Activated CD4-positive, alpha-beta memory T cell treated with anti-CD3 and anti-CD28 coated beads for 36 hours (primary cell): ENCODE measurements at regions not wholly inside any gene's neighbourhood (a gene's known extent, or its start where the extent isn't known, plus 50 kb on each side); places are given as distances from the start of the nearest gene placed in this dataset.

Source experiments
- CTCF ChIA-PET: fragments of 350-600 bp; sonication (Branson Sonifier 250); formaldehyde crosslinking; loops from one replicate; lab custom pipeline; 2021; ENCODE audit warnings: antibody characterized with exemption, inconsistent platforms; lab: Charles Lee
- POLR2A ChIA-PET: fragments of 350-600 bp; sonication (Branson Sonifier 250); formaldehyde crosslinking; loops from one replicate; lab custom pipeline; 2021; ENCODE audit warnings: antibody characterized with exemption; lab: Charles Lee
- DNase-seq: peaks from one replicate; pipeline ENCODE4 v3.0.0-alpha.2; 2020
- H3K27ac Mint-ChIP-seq: one replicate; pipeline ENCODE4 v1.8.0; 2021; ENCODE audit warnings: mixed read lengths
- H3K27me3 Mint-ChIP-seq: one replicate; pipeline ENCODE4 v1.8.0; 2021; ENCODE audit warnings: mixed read lengths
- H3K36me3 Mint-ChIP-seq: one replicate; pipeline ENCODE4 v1.8.0; 2021; ENCODE audit warnings: mixed read lengths
- H3K4me1 Mint-ChIP-seq: one replicate; pipeline ENCODE4 v1.8.0; 2021; ENCODE audit warnings: low read depth, mixed read lengths
- H3K4me3 Mint-ChIP-seq: one replicate; pipeline ENCODE4 v1.8.0; 2021; ENCODE audit warnings: mild to moderate bottlenecking, mixed read lengths
- H3K9me3 Mint-ChIP-seq: one replicate; pipeline ENCODE4 v1.8.0; 2021; ENCODE audit warnings: mixed read lengths
- intact Hi-C: fragments of 100-400 bp; cut with micrococcal nuclease; formaldehyde crosslinking; loops from one replicate; pipeline ENCODE4 v1.15.1; 2023

DNA sequence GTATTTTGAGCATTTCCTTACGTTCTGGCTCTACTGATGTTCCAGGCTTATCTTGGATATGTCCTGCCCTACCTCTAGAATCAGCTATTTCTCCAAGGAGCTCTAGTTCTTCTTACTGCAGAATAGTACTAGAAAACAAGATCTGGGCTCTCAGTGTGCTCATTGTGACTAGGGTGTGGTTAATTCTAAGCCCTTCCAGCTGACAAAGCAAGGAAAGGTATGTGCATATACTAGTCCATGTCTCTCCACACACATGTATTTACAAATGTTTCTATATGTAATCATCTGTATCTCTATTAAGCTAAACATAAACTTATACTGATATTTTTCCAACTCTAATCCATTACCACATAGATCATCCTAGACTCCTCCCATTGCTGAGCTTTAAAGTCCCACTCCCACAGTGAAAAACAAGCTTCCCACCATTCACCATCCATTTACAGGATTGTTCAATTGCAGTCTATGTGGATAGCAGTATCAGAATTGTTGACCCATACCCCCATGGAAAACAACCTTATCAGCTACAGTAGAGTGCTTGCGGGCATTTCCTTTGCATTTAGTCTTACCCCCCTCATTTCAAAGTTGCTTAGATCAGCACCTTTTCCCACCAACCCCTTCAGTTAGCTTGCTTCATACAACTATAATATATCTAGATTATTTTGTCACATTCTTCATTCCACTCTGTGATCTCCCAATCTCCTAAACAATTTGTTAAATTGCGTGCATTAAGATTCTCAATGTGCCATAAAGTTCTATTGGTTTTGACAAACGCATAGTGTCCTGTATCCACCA is 194.5 kb downstream of the SOX9 start:
- POLR2A ChIA-PET = no interaction called here
- no peak overlapping the region for H3K4me3 Mint-ChIP-seq
- H3K27me3 Mint-ChIP-seq = peaks cover 1% of the 10 kb centered on the region
- H3K9me3 Mint-ChIP-seq = no peaks in the 10 kb centered on the region
- H3K27ac Mint-ChIP-seq = no peak overlapping the region
- intact Hi-C loops = no loop called here
- no peak for DNase-seq
- no peaks in the 10 kb centered on the region for H3K4me1 Mint-ChIP-seq
- H3K36me3 Mint-ChIP-seq = no peaks in the 10 kb centered on the region
- CTCF ChIA-PET = interaction anchor here (1.3 kb wide), 1 partner anchor 225 kb away, joined by 3 read pairs; no protein-coding TSS in a partner anchor

DNA sequence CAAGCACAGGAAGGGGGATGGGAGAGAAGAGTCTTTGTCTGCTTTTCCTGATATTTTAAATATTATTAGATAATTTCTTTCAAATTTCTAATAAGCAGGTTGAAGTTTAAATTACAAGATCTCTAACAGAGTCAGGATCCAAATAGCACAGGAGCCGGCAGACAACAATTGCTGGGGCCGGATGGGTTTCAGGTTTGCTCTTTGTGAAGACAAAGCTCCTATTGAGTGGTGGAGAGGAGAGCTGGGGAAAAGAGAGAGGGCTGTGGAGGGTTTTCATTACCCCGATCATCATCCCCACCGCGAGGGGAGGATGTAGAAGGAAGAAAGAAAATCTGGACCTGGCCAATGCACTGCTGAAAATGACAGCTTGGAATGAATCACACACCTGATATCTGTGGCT is 197.3 kb downstream of the SOX9 start:
- Mint-ChIP-seq H3K9me3 (no peaks in the 10 kb centered on the region), H3K27ac (no peak overlapping the region), H3K36me3 (no peaks in the 10 kb centered on the region), H3K27me3 (peaks cover 1% of the 10 kb centered on the region), H3K4me1 (no peaks in the 10 kb centered on the region), H3K4me3 (no peak overlapping the region)
- DNase-seq = no peak
- ChIA-PET POLR2A (no interaction called here), CTCF (no interaction called here)
- intact Hi-C loops = no loop called here

DNA sequence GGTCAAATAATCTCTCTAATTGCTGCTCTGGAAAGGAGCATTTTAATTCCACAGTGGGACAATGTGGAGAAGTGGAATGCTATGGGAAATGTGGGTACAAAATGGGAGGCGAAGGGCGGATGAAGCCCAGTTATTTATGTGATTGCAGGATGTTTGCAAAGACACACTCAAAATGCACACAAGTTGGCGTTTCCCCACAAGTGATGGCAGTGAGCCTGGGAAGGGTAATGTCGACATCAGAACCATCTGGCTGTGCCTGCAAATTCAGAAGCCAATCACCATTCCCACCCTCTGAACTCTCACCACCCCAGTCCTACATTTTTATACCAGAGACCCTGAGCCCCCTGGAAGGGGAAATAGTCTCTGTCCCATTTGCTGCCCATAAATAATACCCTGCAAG is 201.1 kb downstream of the SOX9 start:
- ChIA-PET CTCF (no interaction called here), POLR2A (no interaction called here)
- H3K4me1 Mint-ChIP-seq = no peaks in the 10 kb centered on the region
- intact Hi-C loops = no loop called here
- no peak overlapping the region for H3K27ac Mint-ChIP-seq
- DNase-seq = no peak
- H3K9me3 Mint-ChIP-seq = no peaks in the 10 kb centered on the region
- peaks cover 1% of the 10 kb centered on the region for H3K27me3 Mint-ChIP-seq
- no peaks in the 10 kb centered on the region for H3K36me3 Mint-ChIP-seq
- no peak overlapping the region for H3K4me3 Mint-ChIP-seq

DNA sequence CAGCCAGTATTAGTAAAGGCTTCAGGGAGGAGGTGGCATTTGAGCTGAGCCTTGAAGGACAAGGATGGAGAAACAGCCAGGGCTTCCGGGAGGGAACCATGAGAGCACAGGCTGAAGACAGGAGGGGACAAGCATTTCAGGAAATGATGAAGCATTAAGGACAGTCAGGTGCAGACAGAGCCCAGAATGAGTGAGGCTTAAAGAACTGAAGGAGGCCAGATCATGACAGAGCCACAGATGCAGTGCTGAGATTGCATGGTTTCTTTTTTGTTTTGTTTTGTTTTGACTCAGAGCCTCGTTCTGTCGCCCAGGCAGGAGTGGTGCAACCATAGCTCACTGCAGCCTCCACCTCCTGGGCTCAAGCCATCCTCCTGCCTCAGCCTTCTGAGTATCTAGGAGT is 211.5 kb downstream of the SOX9 start:
- intact Hi-C loops = no loop called here
- DNase-seq = no peak
- Mint-ChIP-seq H3K36me3 (no peaks in the 10 kb centered on the region), H3K4me1 (no peaks in the 10 kb centered on the region), H3K27ac (no peak overlapping the region), H3K27me3 (peaks cover 3% of the 10 kb centered on the region), H3K9me3 (no peaks in the 10 kb centered on the region), H3K4me3 (no peak overlapping the region)
- CTCF ChIA-PET = no interaction called here
- POLR2A ChIA-PET = no interaction called here

DNA sequence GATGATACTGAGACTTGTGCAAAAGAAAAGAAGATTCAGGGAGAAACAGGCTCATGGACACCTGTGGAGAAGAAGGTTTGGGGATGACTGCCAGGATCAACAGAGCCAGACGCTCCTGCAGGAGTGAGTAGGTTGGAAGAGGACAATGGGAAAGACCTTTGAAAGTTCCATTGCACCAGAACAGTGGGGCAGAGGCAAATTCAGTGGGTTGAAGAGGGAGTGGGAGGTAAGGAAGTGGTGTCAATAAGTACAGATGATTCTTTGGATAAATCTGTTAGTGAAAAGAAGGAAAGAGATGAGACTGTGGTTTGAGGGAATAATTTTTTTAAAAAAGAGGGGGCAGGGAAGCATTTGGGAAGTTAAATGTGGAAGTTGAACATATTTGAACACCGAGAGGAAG is 212.8 kb downstream of the SOX9 start:
- Mint-ChIP-seq H3K36me3 (no peaks in the 10 kb centered on the region), H3K27ac (no peak overlapping the region), H3K9me3 (no peaks in the 10 kb centered on the region), H3K4me1 (no peaks in the 10 kb centered on the region), H3K4me3 (no peak overlapping the region), H3K27me3 (peaks cover 6% of the 10 kb centered on the region)
- CTCF ChIA-PET = no interaction called here
- DNase-seq = no peak
- POLR2A ChIA-PET = no interaction called here
- intact Hi-C loops = no loop called here

DNA sequence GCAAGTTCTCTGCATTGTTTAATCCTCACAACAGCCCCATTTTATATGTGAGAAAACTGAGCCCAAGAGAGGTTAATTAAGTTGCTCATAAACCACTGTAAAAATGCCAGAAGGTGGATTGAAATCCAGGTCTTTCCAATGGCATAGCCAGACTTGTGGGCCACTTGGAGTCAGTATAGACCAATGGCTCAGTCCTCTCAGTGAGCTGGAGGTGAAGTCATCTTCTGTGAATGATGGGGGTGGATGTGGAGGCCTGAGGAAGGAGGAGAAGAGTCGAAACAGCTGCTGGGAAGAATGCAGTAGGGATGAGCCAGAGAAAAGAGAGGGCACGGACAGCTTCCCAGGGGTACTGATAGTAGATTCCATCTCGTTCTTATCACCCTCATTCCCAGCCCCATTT is 213.4 kb downstream of the SOX9 start:
- Mint-ChIP-seq H3K27ac (no peak overlapping the region), H3K9me3 (no peaks in the 10 kb centered on the region), H3K27me3 (peaks cover 6% of the 10 kb centered on the region), H3K36me3 (no peaks in the 10 kb centered on the region), H3K4me3 (no peak overlapping the region), H3K4me1 (no peaks in the 10 kb centered on the region)
- DNase-seq = no peak
- CTCF ChIA-PET = no interaction called here
- POLR2A ChIA-PET = no interaction called here
- intact Hi-C loops = no loop called here

DNA sequence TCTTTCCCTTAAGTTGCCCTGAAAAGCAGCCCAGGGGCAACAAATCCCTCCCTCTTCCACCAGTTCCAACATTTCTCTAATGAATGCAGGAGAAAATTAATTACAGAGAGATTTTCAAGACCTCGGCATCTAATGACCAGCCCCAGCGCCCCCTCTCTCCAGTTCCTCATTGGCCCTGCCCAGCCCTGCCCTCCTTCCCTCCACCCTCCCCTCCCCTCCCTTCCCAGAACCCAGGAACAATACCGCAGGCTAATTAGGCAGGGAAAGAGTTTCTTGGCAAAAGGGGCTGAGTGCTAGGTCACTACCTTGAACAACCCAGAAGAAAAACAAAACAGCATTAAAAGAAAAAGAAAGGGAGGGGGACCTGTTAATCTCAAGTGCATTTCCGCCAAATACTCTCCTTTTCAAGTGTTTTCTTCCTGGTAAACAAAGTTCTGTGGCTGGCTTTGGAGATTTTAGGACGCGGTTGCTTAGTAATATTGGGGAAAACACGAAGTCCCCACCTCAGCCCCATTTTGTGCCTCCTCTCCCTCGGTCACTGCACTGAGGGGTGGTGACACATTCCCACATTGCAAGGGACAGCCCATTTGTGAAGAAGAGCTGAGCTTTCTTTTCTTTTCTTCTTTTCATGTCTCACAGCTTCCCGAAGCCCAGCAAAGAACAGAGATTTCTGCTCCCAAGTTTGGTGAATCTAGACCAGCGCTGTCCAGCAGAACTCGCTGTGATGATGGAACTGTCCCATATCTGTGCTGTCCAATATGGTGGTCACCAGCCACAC is 215.4 kb downstream of the SOX9 start:
- no peak for DNase-seq
- ChIA-PET CTCF (no interaction called here), POLR2A (no interaction called here)
- Mint-ChIP-seq H3K27ac (no peak overlapping the region), H3K9me3 (no peaks in the 10 kb centered on the region), H3K4me3 (no peak overlapping the region), H3K4me1 (no peaks in the 10 kb centered on the region), H3K36me3 (no peaks in the 10 kb centered on the region), H3K27me3 (peaks cover 10% of the 10 kb centered on the region)
- intact Hi-C loops = no loop called here

DNA sequence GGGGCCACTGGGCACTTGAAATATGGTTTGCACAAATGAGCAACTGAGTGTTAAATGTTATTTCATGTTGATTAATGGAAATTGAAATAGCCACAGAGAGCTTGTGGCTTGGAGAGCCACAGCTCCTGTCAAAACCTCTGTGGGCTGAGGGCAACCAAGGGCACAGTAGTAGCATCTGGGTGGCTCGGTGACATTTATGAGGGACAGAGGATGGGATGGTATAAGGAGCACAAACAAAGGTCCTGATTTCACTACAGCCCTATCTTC is 215.9 kb downstream of the SOX9 start:
- no peaks in the 10 kb centered on the region for H3K36me3 Mint-ChIP-seq
- peaks cover 10% of the 10 kb centered on the region for H3K27me3 Mint-ChIP-seq
- POLR2A ChIA-PET = no interaction called here
- CTCF ChIA-PET = no interaction called here
- H3K27ac Mint-ChIP-seq = no peak overlapping the region
- no peaks in the 10 kb centered on the region for H3K9me3 Mint-ChIP-seq
- DNase-seq = no peak
- no peak overlapping the region for H3K4me3 Mint-ChIP-seq
- intact Hi-C loops = no loop called here
- H3K4me1 Mint-ChIP-seq = no peaks in the 10 kb centered on the region

DNA sequence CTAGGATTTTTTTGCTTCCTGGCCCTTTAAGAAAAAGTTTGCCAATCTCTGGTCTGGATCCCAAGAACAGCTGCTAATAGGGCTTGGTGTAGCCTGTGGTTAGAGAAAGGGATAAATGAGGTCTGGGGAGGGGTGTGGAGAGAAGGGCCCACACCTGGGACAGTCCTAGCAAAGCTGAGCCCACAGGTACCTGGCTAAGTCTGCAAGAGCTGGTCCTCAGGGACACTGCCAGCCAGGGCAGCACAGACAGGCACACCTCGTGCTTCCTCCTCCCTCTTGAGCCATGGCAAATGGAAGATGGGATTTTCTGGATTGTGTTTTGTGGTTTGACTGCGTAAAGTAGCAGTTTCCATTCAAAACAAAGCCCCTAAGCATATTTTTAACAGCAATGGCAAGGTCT is 217.5 kb downstream of the SOX9 start:
- no peak for DNase-seq
- H3K4me3 Mint-ChIP-seq = no peak overlapping the region
- H3K9me3 Mint-ChIP-seq = no peaks in the 10 kb centered on the region
- ChIA-PET POLR2A (no interaction called here), CTCF (no interaction called here)
- intact Hi-C loops = no loop called here
- no peaks in the 10 kb centered on the region for H3K36me3 Mint-ChIP-seq
- H3K27me3 Mint-ChIP-seq = peaks cover 10% of the 10 kb centered on the region
- H3K27ac Mint-ChIP-seq = no peak overlapping the region
- no peaks in the 10 kb centered on the region for H3K4me1 Mint-ChIP-seq

DNA sequence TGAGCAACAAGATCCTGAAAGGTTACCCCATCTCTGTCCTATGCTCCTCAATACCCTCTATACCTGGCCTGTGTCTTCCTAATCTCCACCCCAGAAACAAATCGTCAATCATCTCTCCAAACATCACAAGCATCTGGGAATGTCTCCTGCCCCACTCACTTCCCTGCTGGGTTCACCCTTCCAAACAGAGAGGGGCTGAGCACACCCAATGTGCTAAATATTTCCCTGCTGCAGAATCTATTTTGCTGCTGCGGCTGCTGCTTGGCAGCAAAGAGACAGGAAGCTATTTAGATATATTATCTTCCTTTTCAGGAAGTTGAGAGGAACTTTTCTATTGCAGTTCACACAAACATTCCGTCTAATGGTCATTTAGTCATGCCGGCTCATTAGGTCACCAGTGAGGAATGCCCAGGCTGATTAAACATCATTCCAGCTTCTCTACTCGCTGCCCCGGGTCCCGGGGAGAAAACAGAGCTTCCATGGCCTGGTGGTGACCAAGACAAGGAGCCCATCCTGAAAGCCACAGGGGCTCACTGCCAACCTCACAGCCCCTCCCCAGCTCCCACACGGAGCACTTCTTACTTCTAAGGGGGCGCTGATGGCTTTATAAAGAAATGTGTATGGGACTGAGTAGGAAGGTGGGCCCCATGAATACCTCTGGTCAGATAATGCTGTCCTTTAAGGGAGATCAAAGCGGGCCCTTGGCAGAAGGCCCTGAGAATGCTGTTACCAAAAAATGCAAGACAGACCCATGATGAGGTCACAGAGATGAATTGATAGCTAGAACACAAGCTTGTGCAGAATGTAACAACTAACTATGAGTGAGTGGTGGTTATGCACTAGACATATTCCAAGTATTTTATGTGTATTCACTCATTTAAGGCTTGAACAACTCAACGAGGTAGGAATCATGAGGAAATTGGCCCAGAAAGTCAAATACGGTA is 218.3 kb downstream of the SOX9 start:
- CTCF ChIA-PET = no interaction called here

DNA sequence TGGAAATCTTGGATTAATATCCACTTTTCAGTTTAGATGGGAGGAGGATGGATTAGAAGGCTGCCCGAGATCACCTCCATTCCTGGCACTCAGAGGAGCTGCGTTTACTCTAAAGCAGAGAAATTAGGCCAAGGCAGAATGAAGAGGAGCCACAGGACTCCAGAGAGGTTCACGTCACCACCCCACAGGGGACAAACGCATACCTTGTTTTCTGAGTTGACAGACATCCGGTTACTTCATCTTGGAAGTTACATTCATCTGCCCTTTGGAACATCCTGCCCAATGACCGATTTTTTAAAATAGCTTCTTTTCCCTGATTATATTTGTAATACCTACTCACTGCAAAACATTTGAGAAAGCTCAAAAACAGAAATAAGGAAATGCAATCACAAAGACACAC is 220.0 kb downstream of the SOX9 start:
- CTCF ChIA-PET = no interaction called here
- intact Hi-C loops = no loop called here
- H3K9me3 Mint-ChIP-seq = no peaks in the 10 kb centered on the region
- H3K4me3 Mint-ChIP-seq = no peak overlapping the region
- H3K27me3 Mint-ChIP-seq = peaks cover 10% of the 10 kb centered on the region
- H3K27ac Mint-ChIP-seq = no peak overlapping the region
- no peaks in the 10 kb centered on the region for H3K4me1 Mint-ChIP-seq
- no peak for DNase-seq
- H3K36me3 Mint-ChIP-seq = no peaks in the 10 kb centered on the region
- POLR2A ChIA-PET = no interaction called here

More for the DNA sequence above, 218.3 kb downstream of the SOX9 start:
- no peaks in the 10 kb centered on the region for H3K4me1 Mint-ChIP-seq
- no peak for DNase-seq
- no peak overlapping the region for H3K27ac Mint-ChIP-seq
- intact Hi-C loops = no loop called here
- no peaks in the 10 kb centered on the region for H3K9me3 Mint-ChIP-seq
- POLR2A ChIA-PET = no interaction called here
- no peaks in the 10 kb centered on the region for H3K36me3 Mint-ChIP-seq
- no peak overlapping the region for H3K4me3 Mint-ChIP-seq
- peaks cover 10% of the 10 kb centered on the region for H3K27me3 Mint-ChIP-seq

DNA sequence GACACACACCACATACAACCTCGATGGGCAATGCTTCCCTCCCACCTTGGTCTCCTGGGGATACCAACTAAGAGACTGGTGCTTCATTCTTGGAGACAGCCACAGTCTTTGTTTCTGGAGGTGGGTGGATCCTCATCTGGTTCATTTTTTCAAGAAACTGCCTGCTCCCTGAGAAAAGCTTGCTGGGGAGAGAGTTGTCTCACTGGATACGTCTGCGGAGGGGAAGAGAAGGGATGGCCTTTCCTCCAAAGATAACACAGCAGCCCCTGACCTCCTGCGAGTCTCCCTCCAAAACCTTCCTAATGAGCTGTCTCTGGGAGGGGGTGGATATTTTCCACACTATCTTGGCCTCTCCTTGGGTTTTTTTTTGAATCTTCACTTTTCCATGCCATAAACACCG is 221.2 kb downstream of the SOX9 start:
- Mint-ChIP-seq H3K27ac (no peak overlapping the region), H3K27me3 (peaks cover 7% of the 10 kb centered on the region), H3K36me3 (no peaks in the 10 kb centered on the region), H3K4me1 (no peaks in the 10 kb centered on the region), H3K9me3 (no peaks in the 10 kb centered on the region), H3K4me3 (no peak overlapping the region)
- intact Hi-C loops = no loop called here
- ChIA-PET POLR2A (no interaction called here), CTCF (no interaction called here)
- no peak for DNase-seq
